ENCODE measurements at regions not wholly inside any gene's neighbourhood (a gene's known extent, or its start where the extent isn't known, plus 50 kb on each side); places are given as distances from the start of the nearest gene placed in this dataset.

Small RNA genes lying in the stretch of these regions (small RNA-seq; reads per million reads assigned to genes)
- 0 reads per million in 6 experiments for gene AC019129.1
